Peyer's patch (tissue), 4 donors: ENCODE measurements at regions not wholly inside any gene's neighbourhood (a gene's known extent, or its start where the extent isn't known, plus 50 kb on each side); places are given as distances from the start of the nearest gene placed in this dataset.

ENCODE experiments used
- CTCF ChIP-seq, 6 experiments: fragments of 450-650 bp in 4 of 6; fragments of 200-600 bp in 2 of 6; sonication (generic) in 1 of 6; IDR thresholded peaks; one replicate each; pipeline ENCODE4 v1.5.1; 2017 to 2019; ENCODE audit warnings: antibody characterized with exemption in 6 of 6, mild to moderate bottlenecking in 3 of 6, moderate library complexity in 1 of 6
- POLR2A ChIP-seq, 2 donors: fragments of 450-650 bp; IDR thresholded peaks; one replicate each; pipeline ENCODE4 v1.5.1; 2017; ENCODE audit warnings: antibody characterized with exemption in 2 of 2, mild to moderate bottlenecking in 2 of 2, moderate library complexity in 2 of 2

- TF ChIP-seq CTCF (IDR thresholded peaks at IDR 0.05) (no peak), POLR2A (IDR thresholded peaks at IDR 0.05) (no peak)
Observed at GRCh38 chr5:106530150-106530549, 1140.6 kb downstream of the EFNA5 start.
